ENCODE measurements at regions not wholly inside any gene's neighbourhood (a gene's known extent, or its start where the extent isn't known, plus 50 kb on each side); places are given as distances from the start of the nearest gene placed in this dataset.

DNA sequence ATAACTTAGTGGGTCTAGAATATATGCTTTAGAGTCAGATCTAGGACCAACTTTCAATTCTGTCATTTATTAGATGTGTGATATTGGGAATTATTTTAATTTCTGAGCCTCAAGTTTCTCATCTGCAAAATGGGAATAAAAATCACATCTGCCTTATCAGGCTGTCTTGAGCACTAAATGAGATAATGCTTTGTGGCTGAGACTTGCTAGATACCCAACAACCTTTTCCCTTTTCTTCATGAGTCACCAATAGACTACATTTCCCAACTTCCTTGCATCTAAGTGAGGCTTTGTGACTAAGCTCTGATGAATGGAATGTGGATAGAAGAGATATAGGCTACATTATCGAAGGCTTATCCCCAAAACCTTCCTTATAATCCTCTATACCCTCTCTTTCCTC is 220.7 kb upstream of the SESN3 start:
- Histone ChIP-seq H3K9ac (ENCODE audit: low read depth, low read length) (no peak overlapping the region), H3K36me3 (ENCODE audit: insufficient read depth, low read length) (no peaks in the 10 kb centered on the region), H3K9me3 (ENCODE audit: control insufficient read depth, insufficient read depth, low read length) (no peaks in the 10 kb centered on the region), H3K4me1 (ENCODE audit: insufficient read depth, low read length) (0 out of 2 replicates have a peak, but pooled peaks cover 5% of the 10 kb centered on the region)

DNA sequence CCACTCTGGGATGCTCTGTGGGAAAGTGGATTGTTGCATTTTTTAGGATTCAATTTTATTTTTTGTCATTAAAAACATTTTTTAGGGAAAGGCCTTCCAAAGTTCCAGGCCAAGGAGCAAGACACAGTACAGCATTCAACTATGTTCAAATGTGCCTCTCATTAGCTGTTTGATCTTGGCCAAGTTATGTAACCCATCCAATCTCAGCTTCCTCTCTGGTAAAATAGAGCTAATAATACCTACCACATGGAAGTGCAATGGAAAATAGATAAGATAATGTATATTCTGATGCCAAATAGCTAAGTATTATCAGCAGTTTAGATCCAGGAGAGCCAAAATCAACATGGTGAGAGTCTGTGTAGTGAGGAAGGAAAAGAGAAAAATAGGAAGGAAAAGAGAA is 220.3 kb upstream of the SESN3 start:
- no peaks in the 10 kb centered on the region for H3K36me3 ChIP-seq (ENCODE audit: insufficient read depth, low read length)
- H3K9me3 ChIP-seq (ENCODE audit: control insufficient read depth, insufficient read depth, low read length), result no peaks in the 10 kb centered on the region
- H3K4me1 ChIP-seq (ENCODE audit: insufficient read depth, low read length), result 0 out of 2 replicates have a peak, but pooled peaks cover 5% of the 10 kb centered on the region
- H3K9ac ChIP-seq (ENCODE audit: low read depth, low read length), result no peak overlapping the region

DNA sequence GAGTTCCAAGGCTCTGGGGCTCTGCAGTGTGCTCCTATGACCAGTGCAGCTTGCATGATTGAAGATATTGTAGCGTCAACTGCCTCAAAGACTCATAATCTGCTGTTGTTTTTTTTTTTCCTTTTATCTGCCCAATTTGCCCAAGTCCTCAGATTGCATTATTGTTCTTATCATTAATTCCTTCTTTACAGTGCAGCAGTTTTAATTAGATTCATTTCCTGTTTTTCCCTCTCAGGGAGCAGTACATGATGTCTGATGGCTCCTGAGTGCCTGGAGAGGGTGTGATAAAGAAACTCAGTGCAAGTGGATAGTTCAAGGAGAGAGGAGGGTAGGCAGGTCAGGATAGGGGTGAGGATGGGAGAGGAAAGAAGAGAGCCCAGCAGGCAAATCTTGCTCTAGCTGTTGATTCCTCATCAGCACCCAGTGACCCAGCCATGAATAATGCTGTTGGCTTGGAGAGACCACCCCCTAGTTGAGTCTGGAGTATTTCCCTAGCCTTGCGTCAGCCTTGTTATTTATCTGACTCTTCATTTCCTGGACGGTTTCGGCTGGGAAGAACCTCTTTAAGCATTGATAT is 219.6 kb upstream of the SESN3 start:
- 0 out of 2 replicates have a peak, but pooled peaks cover 5% of the 10 kb centered on the region for H3K4me1 ChIP-seq (ENCODE audit: insufficient read depth, low read length)
- no peaks in the 10 kb centered on the region for H3K36me3 ChIP-seq (ENCODE audit: insufficient read depth, low read length)
- no peaks in the 10 kb centered on the region for H3K9me3 ChIP-seq (ENCODE audit: control insufficient read depth, insufficient read depth, low read length)
- no peak overlapping the region for H3K9ac ChIP-seq (ENCODE audit: low read depth, low read length)

DNA sequence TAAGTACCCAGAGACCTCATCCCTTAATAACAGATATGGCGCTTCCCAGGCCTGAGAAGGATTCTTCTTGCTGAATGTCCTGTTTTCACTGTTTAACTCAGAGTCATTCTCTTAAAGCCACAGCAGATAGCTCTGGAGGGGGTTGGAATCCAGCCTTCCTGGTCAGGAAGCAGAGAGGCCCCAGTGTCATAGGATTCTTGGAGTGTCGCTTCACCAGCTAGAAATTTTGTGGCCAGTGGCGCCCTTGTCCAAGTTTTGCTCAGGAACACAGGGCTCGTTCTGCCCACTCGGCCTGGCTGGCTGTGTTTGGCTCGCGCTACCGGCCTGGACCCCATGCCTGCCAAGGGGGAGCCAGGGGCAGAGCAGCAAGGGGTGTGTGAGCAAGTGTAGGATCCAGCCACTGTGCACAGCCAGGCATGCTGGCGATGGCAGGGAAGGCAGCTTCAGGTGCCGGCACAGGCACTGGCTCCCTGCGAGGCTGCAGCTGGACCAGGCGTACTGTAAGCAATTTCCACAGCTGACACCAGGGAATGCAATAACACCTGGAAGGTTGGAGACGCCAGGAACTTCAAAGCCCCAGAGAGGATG is 214.8 kb upstream of the SESN3 start:
- H3K9me3 ChIP-seq (ENCODE audit: control insufficient read depth, insufficient read depth, low read length), result no peaks in the 10 kb centered on the region
- no peaks in the 10 kb centered on the region for H3K36me3 ChIP-seq (ENCODE audit: insufficient read depth, low read length)
- peaks cover 10% of the 10 kb centered on the region for H3K4me1 ChIP-seq (ENCODE audit: insufficient read depth, low read length)
- no peak overlapping the region for H3K9ac ChIP-seq (ENCODE audit: low read depth, low read length)

DNA sequence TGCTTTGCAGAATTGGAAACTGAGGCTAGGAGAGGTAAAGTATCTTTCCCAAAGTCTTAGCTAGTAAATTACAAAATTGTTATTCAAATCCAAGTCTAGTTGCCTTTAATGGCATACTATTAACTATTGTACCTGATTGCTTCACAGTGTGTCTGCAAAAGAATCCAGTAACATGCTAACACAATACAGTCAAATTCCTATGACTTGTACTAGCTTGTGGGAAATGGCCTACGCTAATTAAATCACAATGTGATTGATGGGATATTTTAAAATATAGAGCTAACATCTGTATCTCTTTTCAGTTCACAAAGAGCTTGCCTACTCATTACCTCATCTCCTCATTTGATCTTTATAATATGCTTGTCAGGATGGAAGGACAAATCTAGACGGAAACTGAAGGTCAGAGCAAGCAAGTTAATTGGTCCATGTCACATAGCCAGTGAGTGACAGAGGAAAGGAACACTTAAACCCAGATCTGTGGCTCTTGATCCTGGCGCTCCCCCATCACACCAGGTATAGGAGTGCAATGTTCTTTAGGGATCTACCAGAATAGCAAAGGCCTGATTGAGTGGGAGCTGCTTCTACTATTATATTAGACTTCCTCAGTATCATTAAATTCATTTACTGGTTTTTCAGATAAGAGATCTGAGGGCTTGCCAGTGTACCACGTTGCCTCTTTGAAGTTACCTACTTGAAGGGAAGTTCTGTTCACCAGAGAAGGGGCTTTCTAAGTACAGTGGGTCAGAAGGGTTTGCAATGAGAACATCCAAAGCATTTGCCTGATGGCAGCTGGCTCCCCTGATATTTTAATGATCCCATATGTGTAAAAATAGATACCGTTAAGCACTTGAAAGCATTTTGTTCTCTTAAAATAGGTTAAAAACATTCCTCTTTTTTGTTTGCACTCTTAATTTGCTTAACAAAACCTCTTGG is 213.6 kb upstream of the SESN3 start:
- H3K36me3 ChIP-seq (ENCODE audit: insufficient read depth, low read length), result no peaks in the 10 kb centered on the region
- no peaks in the 10 kb centered on the region for H3K9me3 ChIP-seq (ENCODE audit: control insufficient read depth, insufficient read depth, low read length)
- no peak overlapping the region for H3K9ac ChIP-seq (ENCODE audit: low read depth, low read length)
- H3K4me1 ChIP-seq (ENCODE audit: insufficient read depth, low read length), result peaks cover 10% of the 10 kb centered on the region

DNA sequence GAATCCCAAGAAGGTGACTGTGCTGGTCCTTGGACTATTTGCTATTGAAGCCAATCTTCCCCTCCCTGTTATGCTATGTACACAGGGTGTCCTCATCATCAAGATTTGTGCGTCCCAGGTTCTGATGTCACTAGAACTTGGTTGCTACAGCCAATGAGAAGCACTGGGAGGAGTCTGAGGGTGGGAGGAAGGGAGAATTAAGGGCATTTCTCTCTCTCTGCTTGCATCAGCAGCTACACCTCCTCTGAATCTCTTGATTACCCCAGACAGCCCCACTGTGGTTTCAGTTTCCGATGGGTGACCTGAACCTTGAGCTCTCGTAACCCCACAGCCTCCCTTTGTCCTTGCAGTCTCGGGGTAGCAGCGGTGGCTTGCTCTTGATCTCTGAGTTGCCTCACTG is 212.4 kb upstream of the SESN3 start:
- no peak overlapping the region for H3K9ac ChIP-seq (ENCODE audit: low read depth, low read length)
- no peaks in the 10 kb centered on the region for H3K9me3 ChIP-seq (ENCODE audit: control insufficient read depth, insufficient read depth, low read length)
- H3K36me3 ChIP-seq (ENCODE audit: insufficient read depth, low read length), result no peaks in the 10 kb centered on the region
- H3K4me1 ChIP-seq (ENCODE audit: insufficient read depth, low read length), result peaks cover 10% of the 10 kb centered on the region

DNA sequence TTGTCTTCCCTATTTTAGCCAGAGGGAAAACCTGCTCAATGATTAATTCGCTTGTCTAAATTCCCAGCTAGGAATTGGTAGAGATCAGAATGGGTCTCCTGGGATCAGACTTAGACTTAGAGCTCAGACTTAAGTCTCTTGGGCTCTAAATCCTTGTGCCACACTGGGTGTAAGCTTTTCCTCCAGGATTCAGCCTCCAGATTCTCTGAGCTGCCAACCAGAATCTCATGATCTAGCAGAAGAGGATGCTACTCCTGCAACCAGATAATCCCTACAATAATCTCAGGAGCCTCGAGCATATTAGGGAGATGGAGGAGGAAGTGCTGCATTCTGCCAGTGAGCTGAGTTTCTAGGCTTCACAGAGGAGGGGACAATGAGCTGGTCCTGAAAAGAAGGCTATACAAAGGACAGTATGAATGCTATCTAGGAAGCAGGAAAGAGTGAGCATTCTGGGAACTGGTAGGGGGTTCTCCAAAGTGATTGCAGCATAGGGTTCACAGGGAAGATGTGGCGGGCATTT is 211.6 kb upstream of the SESN3 start:
- no peaks in the 10 kb centered on the region for H3K9me3 ChIP-seq (ENCODE audit: control insufficient read depth, insufficient read depth, low read length)
- H3K36me3 ChIP-seq (ENCODE audit: insufficient read depth, low read length), result no peaks in the 10 kb centered on the region
- H3K4me1 ChIP-seq (ENCODE audit: insufficient read depth, low read length), result peaks cover 10% of the 10 kb centered on the region
- H3K9ac ChIP-seq (ENCODE audit: low read depth, low read length), result no peak overlapping the region

DNA sequence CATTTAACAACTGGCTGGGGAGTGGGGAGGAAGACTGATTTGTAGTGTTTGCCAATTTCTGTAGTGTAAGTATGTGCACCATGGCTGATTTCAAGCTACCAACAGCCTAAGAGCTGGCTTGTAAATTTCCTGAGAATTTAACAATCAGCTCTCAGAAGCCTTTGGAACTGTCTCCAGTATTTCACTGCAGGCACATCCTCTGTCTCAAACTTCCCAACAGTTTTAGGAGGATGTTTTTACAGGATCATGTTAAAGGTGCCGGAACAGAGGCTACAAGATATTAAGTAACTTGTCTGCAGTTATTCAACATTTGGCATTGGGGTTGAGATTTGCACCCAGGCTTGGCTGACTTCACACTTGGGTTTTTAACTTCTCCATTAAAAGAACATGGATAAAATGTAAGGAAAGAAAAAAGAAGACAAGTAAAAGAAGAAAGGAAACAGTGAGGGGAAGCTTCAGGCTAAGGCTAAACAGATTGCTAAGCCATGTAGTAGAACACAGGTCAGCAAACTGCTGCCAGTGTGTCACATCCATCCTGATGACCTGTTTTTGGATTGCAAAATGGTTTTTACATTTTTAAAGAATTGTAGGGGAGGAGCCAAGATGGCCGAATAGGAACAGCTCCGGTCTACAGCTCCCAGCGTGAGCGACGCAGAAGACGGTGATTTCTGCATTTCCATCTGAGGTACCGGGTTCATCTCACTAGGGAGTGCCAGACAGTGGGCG is 204.8 kb upstream of the SESN3 start:
- Histone ChIP-seq H3K9me3 (ENCODE audit: control insufficient read depth, insufficient read depth, low read length) (no peaks in the 10 kb centered on the region), H3K4me1 (ENCODE audit: insufficient read depth, low read length) (no peaks in the 10 kb centered on the region)

DNA sequence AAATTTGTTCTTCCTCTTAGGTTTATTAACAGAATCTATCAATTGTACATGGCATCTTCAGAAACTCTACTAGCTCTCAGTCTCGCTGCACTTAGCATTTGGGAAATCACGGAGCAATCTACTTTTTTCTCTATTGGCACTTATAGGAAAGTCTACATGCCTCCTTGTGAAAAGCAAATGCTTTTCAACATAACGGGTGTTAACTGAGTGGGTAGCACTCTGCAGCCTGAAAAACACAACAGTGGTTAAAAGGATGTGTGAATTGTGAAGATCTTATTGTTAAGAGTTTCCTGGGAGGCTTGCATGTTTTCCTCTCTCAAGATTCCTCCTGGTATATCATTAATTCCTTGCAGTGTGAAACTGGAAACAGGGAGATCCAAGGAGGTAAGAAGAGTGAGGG is 204.2 kb upstream of the SESN3 start:
- Histone ChIP-seq H3K9me3 (ENCODE audit: control insufficient read depth, insufficient read depth, low read length) (no peaks in the 10 kb centered on the region), H3K4me1 (ENCODE audit: insufficient read depth, low read length) (no peaks in the 10 kb centered on the region), H3K36me3 (ENCODE audit: insufficient read depth, low read length) (no peaks in the 10 kb centered on the region), H3K9ac (ENCODE audit: low read depth, low read length) (no peak overlapping the region)

More for the DNA sequence above, 204.8 kb upstream of the SESN3 start:
- Histone ChIP-seq H3K9ac (ENCODE audit: low read depth, low read length) (peak overlapping the region; percentile 10; the same call in 1 of the 2 replicates), H3K36me3 (ENCODE audit: insufficient read depth, low read length) (no peaks in the 10 kb centered on the region)

DNA sequence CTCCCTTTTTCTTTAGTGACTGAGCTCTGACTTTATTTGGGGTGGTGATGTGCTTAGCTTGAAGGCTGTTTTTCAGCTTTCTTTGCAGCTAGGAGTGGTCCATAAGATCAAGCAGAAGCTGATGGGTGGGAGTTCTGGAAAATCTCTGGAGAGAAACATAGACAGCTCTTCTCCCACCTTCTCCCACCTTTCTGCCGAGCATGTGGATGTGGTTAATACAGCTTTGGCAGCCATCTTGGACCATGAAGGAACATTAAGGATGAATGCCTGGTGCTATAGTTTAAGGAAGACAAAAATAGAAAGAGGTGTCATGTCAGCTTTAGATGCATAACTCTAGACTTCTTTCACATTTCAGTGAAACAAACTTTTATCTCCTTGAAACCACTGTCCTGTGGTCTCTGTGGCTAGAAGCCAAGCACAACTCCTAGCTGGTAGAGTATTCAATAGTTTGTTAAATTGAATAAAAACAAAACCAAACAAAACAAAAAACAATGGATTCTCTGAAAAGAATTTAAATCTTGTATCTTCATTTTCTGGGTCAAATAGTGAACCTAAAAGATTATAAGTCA is 203.6 kb upstream of the SESN3 start:
- no peak overlapping the region for H3K9ac ChIP-seq (ENCODE audit: low read depth, low read length)
- H3K9me3 ChIP-seq (ENCODE audit: control insufficient read depth, insufficient read depth, low read length), result no peaks in the 10 kb centered on the region
- H3K4me1 ChIP-seq (ENCODE audit: insufficient read depth, low read length), result no peaks in the 10 kb centered on the region
- no peaks in the 10 kb centered on the region for H3K36me3 ChIP-seq (ENCODE audit: insufficient read depth, low read length)

DNA sequence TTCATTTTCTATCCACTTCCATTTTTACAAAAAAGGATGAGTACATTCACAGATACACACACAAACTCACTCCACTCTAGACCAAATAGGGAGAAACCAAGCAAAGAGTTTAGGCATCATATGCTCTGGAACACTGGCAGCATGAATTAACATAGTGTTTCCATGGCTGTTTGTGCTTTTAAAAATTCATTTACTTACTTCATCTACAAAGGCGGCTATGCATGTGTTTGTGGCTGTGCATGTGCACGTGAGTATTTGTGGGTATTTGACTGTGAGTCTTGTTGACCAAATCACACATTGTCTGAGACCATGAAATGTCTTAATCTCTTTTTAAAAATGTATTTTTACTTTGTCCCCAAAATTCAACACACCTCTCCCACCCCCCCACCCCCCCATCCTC is 203.0 kb upstream of the SESN3 start:
- H3K4me1 ChIP-seq (ENCODE audit: insufficient read depth, low read length), result no peaks in the 10 kb centered on the region
- H3K9me3 ChIP-seq (ENCODE audit: control insufficient read depth, insufficient read depth, low read length), result no peaks in the 10 kb centered on the region
- H3K9ac ChIP-seq (ENCODE audit: low read depth, low read length), result no peak overlapping the region
- H3K36me3 ChIP-seq (ENCODE audit: insufficient read depth, low read length), result no peaks in the 10 kb centered on the region

DNA sequence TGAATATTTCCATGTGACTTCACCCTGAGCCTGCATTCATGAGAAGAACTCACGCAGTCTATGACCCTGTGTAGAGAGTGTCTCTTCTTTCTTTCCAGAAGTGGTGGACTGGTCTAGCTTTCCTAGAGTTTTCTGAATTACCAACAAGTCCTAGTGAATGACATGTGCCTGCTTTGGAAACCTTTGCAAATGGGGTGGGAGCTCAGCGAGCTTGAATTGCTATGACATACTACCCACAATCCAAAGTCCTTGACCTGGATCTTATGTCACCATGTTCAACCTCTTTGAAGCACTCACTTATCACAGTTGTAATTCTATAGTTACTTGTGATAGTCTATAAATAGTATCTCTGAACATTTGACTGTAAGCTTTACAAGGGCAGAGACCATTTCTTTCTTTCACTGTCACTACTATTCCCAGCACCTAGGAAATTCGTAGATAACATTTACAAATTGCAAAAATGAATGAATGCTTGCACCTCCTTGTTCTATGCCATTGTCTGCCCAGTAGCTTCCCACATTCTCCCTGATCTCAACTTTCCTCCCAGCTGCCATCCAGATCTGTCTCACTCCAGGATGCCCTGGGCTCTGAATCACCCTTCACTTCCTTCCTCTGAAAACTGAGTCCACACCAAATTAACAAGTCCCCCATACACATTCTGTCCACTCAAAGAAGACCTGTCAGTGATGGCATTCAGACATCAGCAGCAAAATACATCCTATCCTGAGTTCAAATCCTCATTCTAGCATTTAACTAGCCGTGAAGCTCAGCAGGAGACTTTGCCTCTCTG is 201.9 kb upstream of the SESN3 start:
- H3K4me1 ChIP-seq (ENCODE audit: insufficient read depth, low read length), result no peaks in the 10 kb centered on the region
- H3K36me3 ChIP-seq (ENCODE audit: insufficient read depth, low read length), result no peaks in the 10 kb centered on the region
- no peak overlapping the region for H3K9ac ChIP-seq (ENCODE audit: low read depth, low read length)
- H3K9me3 ChIP-seq (ENCODE audit: control insufficient read depth, insufficient read depth, low read length), result no peaks in the 10 kb centered on the region

DNA sequence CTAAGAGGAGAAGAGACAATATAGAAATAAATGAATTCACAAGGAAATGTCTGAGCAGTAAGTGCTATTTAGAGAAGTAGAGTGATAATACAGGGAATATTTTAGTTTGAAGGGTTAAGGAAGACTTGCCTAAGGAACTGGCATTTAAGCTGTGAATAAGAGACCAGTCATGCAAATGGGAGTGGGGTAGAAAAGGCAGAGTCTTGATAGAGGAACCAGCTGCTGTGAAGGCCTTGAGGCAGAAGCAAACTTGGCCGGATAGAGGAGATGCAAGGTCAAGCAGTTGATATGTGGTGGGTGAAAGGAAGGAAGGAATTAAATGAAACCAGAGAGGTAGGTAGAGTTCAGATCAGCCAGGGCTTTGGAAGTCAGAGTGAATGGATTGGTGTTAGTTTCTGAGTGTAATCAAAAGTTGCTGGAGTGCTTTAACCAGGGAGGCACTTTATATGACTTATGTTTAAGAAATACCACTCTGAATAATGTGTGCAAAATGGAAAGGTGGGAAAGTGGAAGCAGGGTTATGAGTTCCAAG is 198.4 kb upstream of the SESN3 start:
- Histone ChIP-seq H3K36me3 (ENCODE audit: insufficient read depth, low read length) (no peaks in the 10 kb centered on the region), H3K9ac (ENCODE audit: low read depth, low read length) (no peak overlapping the region), H3K4me1 (ENCODE audit: insufficient read depth, low read length) (peaks cover 10% of the 10 kb centered on the region; the same call in 1 of the 2 replicates), H3K9me3 (ENCODE audit: control insufficient read depth, insufficient read depth, low read length) (no peaks in the 10 kb centered on the region)

Data from ES-I3 (cell line).